HCT116 (cell line): ENCODE measurements at regions not wholly inside any gene's neighbourhood (a gene's known extent, or its start where the extent isn't known, plus 50 kb on each side); places are given as distances from the start of the nearest gene placed in this dataset.

Experiments used
- ATAC-seq: fragments of 200-7000 bp; cut with Tn5 transposase; 2 replicates; pipeline ENCODE4 v1.9.1; 2020; ENCODE audit warnings: mild to moderate bottlenecking, moderate library complexity
- BruUV-seq: library from RNA; stranded (reverse); fragments of 400-500 nt; replicated peaks from 2 replicates; lab custom pipeline; 2021; lab: Mats Ljungman, UMichigan
- CTCF ChIA-PET: fragments of 300-600 bp; sonication (Branson Sonifier 250); formaldehyde crosslinking; loops from one replicate; lab custom pipeline; 2021; ENCODE audit warnings: antibody characterized with exemption; lab: Charles Lee
- POLR2A ChIA-PET: fragments of 300-600, 350-600 bp; sonication (Branson Sonifier 250); formaldehyde crosslinking; loops from one replicate; lab custom pipeline; 2021; ENCODE audit warnings: antibody characterized with exemption; lab: Charles Lee
- RAD21 ChIA-PET, 2 experiments: fragments of 300-600 bp; sonication (Branson Sonifier 250); formaldehyde crosslinking; loops; one replicate each; lab custom pipeline; 2023; ENCODE audit warnings: low total read pairs in 2 of 2; ENCODE audit not compliant: uncharacterized antibody in 2 of 2, unreplicated experiment in 2 of 2, low non-redundant PET in 1 of 2; lab: Charles Lee
- DNase-seq: peaks from one replicate; pipeline ENCODE4 v3.0.0-alpha.2; 2010; ENCODE audit warnings: low read depth, low spot score
- H2AFZ ChIP-seq: fragments of 200-600 bp; shearing (Covaris generic), sonication (generic); 2 replicates; pipeline ENCODE4 v1.6.1; 2017; ENCODE audit warnings: low read depth, mixed run types, mixed read lengths, antibody characterized with exemption, low read length; ENCODE audit not compliant: poor library complexity, severe bottlenecking
- H3K27ac ChIP-seq: 2 replicates; pipeline ENCODE4 v1.5.1; 2012; ENCODE audit warnings: low read depth, low read length
- H3K27me3 ChIP-seq: fragments of 200-600 bp; sonication (generic); 2 replicates; pipeline ENCODE4 v1.6.1; 2016; ENCODE audit warnings: mixed run types, low read length, mixed read lengths; ENCODE audit not compliant: insufficient read depth
- H3K36me3 ChIP-seq, 2 experiments: fragments of 200-500 bp in 1 of 2; fragments of 200-600 bp in 1 of 2; sonication (Bioruptor generic) in 1 of 2; sonication (generic) in 1 of 2; 2 replicates each; pipeline versions ENCODE4 v1.5.1 to v1.6.1; 2014 to 2016; ENCODE audit warnings: low read length in 2 of 2, inconsistent platforms in 1 of 2, mixed read lengths in 1 of 2, mixed run types in 1 of 2; ENCODE audit not compliant: insufficient read depth in 2 of 2, control insufficient read depth in 1 of 2
- H3K4me1 ChIP-seq, 2 experiments: fragments of 200-600 bp in 1 of 2; sonication (generic) in 1 of 2; 2 replicates each; pipeline versions ENCODE4 v1.5.1 to v1.6.1; 2012 to 2017; ENCODE audit warnings: low read length in 2 of 2, inconsistent platforms in 1 of 2, mild to moderate bottlenecking in 1 of 2, mixed read lengths in 1 of 2, mixed run types in 1 of 2, moderate library complexity in 1 of 2; ENCODE audit not compliant: insufficient read depth in 2 of 2, control insufficient read depth in 1 of 2
- H3K4me2 ChIP-seq: fragments of 200-600 bp; sonication (generic); 2 replicates; pipeline ENCODE4 v1.6.1; 2017; ENCODE audit warnings: mixed run types, low read length, mixed read lengths
- H3K4me3 ChIP-seq, 2 experiments: fragments of 200-600 bp in 1 of 2; sonication (generic) in 1 of 2; replicated peaks in 1 of 2; 2 replicates each; pipeline ENCODE4 v1.5.1; 2011 to 2016; ENCODE audit warnings: low read length in 2 of 2, control low read depth in 1 of 2, low read depth in 1 of 2, mild to moderate bottlenecking in 1 of 2, mixed read lengths in 1 of 2, mixed run types in 1 of 2
- H3K79me2 ChIP-seq: fragments of 200-600 bp; sonication (generic); 2 replicates; pipeline ENCODE4 v1.6.1; 2017; ENCODE audit warnings: mild to moderate bottlenecking, mixed run types, low read length, moderate library complexity, mixed read lengths; ENCODE audit not compliant: insufficient read depth
- H3K9ac ChIP-seq: fragments of 200-600 bp; sonication (generic); 2 replicates; pipeline ENCODE4 v1.6.1; 2016; ENCODE audit warnings: low read length, mixed read lengths
- H3K9me2 ChIP-seq: fragments of 200-600 bp; sonication (generic), shearing (Covaris generic); 2 replicates; pipeline ENCODE4 v1.6.1; 2017; ENCODE audit warnings: mixed run types, mild to moderate bottlenecking, moderate library complexity; ENCODE audit not compliant: insufficient read depth
- H3K9me3 ChIP-seq, 2 experiments: fragments of 200-500 bp in 1 of 2; fragments of 200-600 bp in 1 of 2; sonication (Bioruptor generic) in 1 of 2; sonication (generic) in 1 of 2; 2 replicates each; pipeline ENCODE4 v1.6.1; 2014 to 2017; ENCODE audit warnings: low read length in 2 of 2, mixed read lengths in 2 of 2, inconsistent platforms in 1 of 2, low read depth in 1 of 2, mild to moderate bottlenecking in 1 of 2, mixed run types in 1 of 2, moderate library complexity in 1 of 2; ENCODE audit not compliant: control insufficient read depth in 1 of 2, insufficient read depth in 1 of 2
- H4K20me1 ChIP-seq: fragments of 200-600 bp; sonication (generic), shearing (Covaris generic); 2 replicates; pipeline ENCODE4 v1.6.1; 2017; ENCODE audit warnings: mixed run types, mild to moderate bottlenecking, moderate library complexity; ENCODE audit not compliant: insufficient read depth
- ATF3 ChIP-seq: IDR thresholded peaks from 2 replicates; pipeline ENCODE4 v1.6.1; 2012
- CBX3 ChIP-seq: IDR thresholded peaks from 2 replicates; pipeline ENCODE4 v1.6.1; 2012; ENCODE audit warnings: low read depth
- CEBPB ChIP-seq: IDR thresholded peaks from 2 replicates; pipeline ENCODE4 v1.6.1; 2012; ENCODE audit warnings: low read depth
- EGR1 ChIP-seq: IDR thresholded peaks from 2 replicates; pipeline ENCODE4 v1.6.1; 2012; ENCODE audit warnings: low read depth
- ELF1 ChIP-seq: IDR thresholded peaks from 2 replicates; pipeline ENCODE4 v1.6.1; 2012; ENCODE audit warnings: low read depth, borderline replicate concordance
- EZH2phosphoT487 ChIP-seq: fragments of 200-600 bp; IDR thresholded peaks from 2 replicates; pipeline ENCODE4 v1.6.1; 2018; ENCODE audit warnings: antibody characterized with exemption, borderline replicate concordance
- FOSL1 ChIP-seq: IDR thresholded peaks from 2 replicates; pipeline ENCODE4 v1.6.1; 2012; ENCODE audit warnings: low read depth
- JUND ChIP-seq: IDR thresholded peaks from 2 replicates; pipeline ENCODE4 v1.6.1; 2012
- MAX ChIP-seq: IDR thresholded peaks from 2 replicates; pipeline ENCODE4 v1.6.1; 2012
- POLR2A ChIP-seq: IDR thresholded peaks from 2 replicates; pipeline ENCODE4 v1.7.0; 2011; ENCODE audit warnings: borderline replicate concordance; ENCODE audit not compliant: insufficient read depth, insufficient read length; ENCODE audit errors: extremely low read depth
- POLR2AphosphoS5 ChIP-seq: IDR thresholded peaks from 2 replicates; pipeline ENCODE4 v1.6.1; 2011; ENCODE audit warnings: mild to moderate bottlenecking, low read depth, low read length, moderate library complexity
- RAD21 ChIP-seq: IDR thresholded peaks from 2 replicates; pipeline ENCODE4 v1.6.1; 2012; ENCODE audit warnings: low read depth, mild to moderate bottlenecking
- SIN3A ChIP-seq: IDR thresholded peaks from 2 replicates; pipeline ENCODE4 v1.6.1; 2012; ENCODE audit warnings: low read depth
- SRF ChIP-seq: IDR thresholded peaks from 2 replicates; pipeline ENCODE4 v1.6.1; 2012; ENCODE audit warnings: low read depth
- TCF7L2 ChIP-seq: IDR thresholded peaks from 2 replicates; pipeline ENCODE4 v1.7.0; 2011; ENCODE audit warnings: borderline replicate concordance, inconsistent platforms; ENCODE audit not compliant: insufficient read depth, insufficient read length; ENCODE audit errors: extremely low read depth
- YY1 ChIP-seq: IDR thresholded peaks from 2 replicates; pipeline ENCODE4 v1.6.1; 2011; ENCODE audit warnings: low read length, low read depth, moderate library complexity, mild to moderate bottlenecking; ENCODE audit not compliant: insufficient replicate concordance; ENCODE audit errors: extremely low read depth
- ZBTB33 ChIP-seq: IDR thresholded peaks from 2 replicates; pipeline ENCODE4 v1.6.1; 2011; ENCODE audit warnings: mild to moderate bottlenecking, low read length, moderate library complexity; ENCODE audit not compliant: insufficient replicate concordance; ENCODE audit errors: extremely low read depth
- ZFX ChIP-seq: fragments of 450-650 bp; IDR thresholded peaks from 2 replicates; pipeline ENCODE4 v1.6.1; 2017
- ZNF274 ChIP-seq: fragments of 200-500 bp; sonication (Bioruptor generic); IDR thresholded peaks from 2 replicates; pipeline ENCODE4 v1.6.1; 2014; ENCODE audit warnings: mild to moderate bottlenecking, low read depth, low read length, inconsistent platforms
- intact Hi-C: fragments of 100-400 bp; cut with micrococcal nuclease; formaldehyde crosslinking; loops from 2 replicates; pipeline ENCODE4 v1.10.0; 2022

GRCh38 chr5:17796757-17797396, 162.6 kb downstream of the TAF11L14 start:
- Histone ChIP-seq H3K4me1 (no peaks in the 10 kb centered on the region), H3K79me2 (no peaks in the 10 kb centered on the region), H3K9me3 (peaks cover 0 to 13% of the 10 kb centered on the region in 2 experiments; a peak in 2 of 4 replicates), H3K36me3 (no peaks in the 10 kb centered on the region), H3K27ac (no peak overlapping the region), H4K20me1 (no peaks in the 10 kb centered on the region), H3K27me3 (no peaks in the 10 kb centered on the region), H2AFZ (no peak overlapping the region), H3K9ac (no peak overlapping the region), H3K9me2 (no peaks in the 10 kb centered on the region), H3K4me3 (no peak overlapping the region), H3K4me2 (no peak overlapping the region)
- RAD21 ChIA-PET: no interaction called here
- DNase-seq: no peak
- TF ChIP-seq MAX (no peak), ATF3 (no peak), ZFX (no peak), EZH2phosphoT487 (no peak)
- BruUV-seq: no TSS peak
- CTCF ChIA-PET: no interaction called here
- no peak for ATAC-seq
- POLR2A ChIA-PET: no interaction called here
- intact Hi-C loops: no loop called here

GRCh38 chr5:17799521-17799920, 165.3 kb downstream of the TAF11L14 start:
- ChIA-PET CTCF (no interaction called here), POLR2A (no interaction called here), RAD21 (no interaction called here)
- H3K27me3 ChIP-seq: no peaks in the 10 kb centered on the region
- peaks cover 7 to 17% of the 10 kb centered on the region in 2 experiments; a peak in 2 of 4 replicates for H3K9me3 ChIP-seq
- H3K9me2 ChIP-seq: no peaks in the 10 kb centered on the region
- H3K4me2 ChIP-seq: no peak overlapping the region
- no peaks in the 10 kb centered on the region for H3K4me1 ChIP-seq
- H3K4me3 ChIP-seq: no peak overlapping the region
- no peak overlapping the region for H3K9ac ChIP-seq
- DNase-seq (no peak), ATAC-seq (no peak)
- intact Hi-C loops: no loop called here
- no peaks in the 10 kb centered on the region for H3K36me3 ChIP-seq
- no peak overlapping the region for H2AFZ ChIP-seq
- no peaks in the 10 kb centered on the region for H3K79me2 ChIP-seq
- H3K27ac ChIP-seq: no peak overlapping the region
- no TSS peak for BruUV-seq
- H4K20me1 ChIP-seq: no peaks in the 10 kb centered on the region
- no peak for TF ChIP-seq CEBPB
- no peak for TF ChIP-seq SIN3A
- no peak for TF ChIP-seq POLR2AphosphoS5
- TF ChIP-seq JUND: no peak
- no peak for TF ChIP-seq CBX3
- TF ChIP-seq RAD21: no peak
- no peak for TF ChIP-seq ZNF274
- TF ChIP-seq YY1: no peak
- TF ChIP-seq TCF7L2: no peak
- TF ChIP-seq ELF1: no peak
- TF ChIP-seq SRF: no peak
- TF ChIP-seq ATF3: no peak
- no peak for TF ChIP-seq EGR1
- TF ChIP-seq FOSL1: no peak
- TF ChIP-seq POLR2A: no peak
- TF ChIP-seq ZBTB33: no peak
- no peak for TF ChIP-seq ZFX
